ENCODE measurements at regions not wholly inside any gene's neighbourhood (a gene's known extent, or its start where the extent isn't known, plus 50 kb on each side); places are given as distances from the start of the nearest gene placed in this dataset.

- Histone ChIP-seq H3K4me2 (replicated peaks; ENCODE audit: low read depth, low read length, poor library complexity, severe bottlenecking) (no peak overlapping the region), H3K9me3 (ENCODE audit: control extremely low read depth in 1 of 3, control insufficient read depth in 2 of 3, insufficient read depth in 1 of 3, low read length in 2 of 3) (no peaks in the 10 kb centered on the region), H3K27ac (ENCODE audit: low read length in 2 of 2) (no peak overlapping the region), H2AFZ (ENCODE audit: insufficient read depth, low read depth, low read length, poor library complexity, severe bottlenecking) (no peak overlapping the region), H4K20me1 (ENCODE audit: control insufficient read depth, insufficient read depth, low read length, poor library complexity, severe bottlenecking) (no peaks in the 10 kb centered on the region), H3K79me2 (ENCODE audit: control insufficient read depth, insufficient read depth, low read length) (no peaks in the 10 kb centered on the region), H3K9ac (ENCODE audit: low read length) (no peak overlapping the region), H3K27me3 (replicated peaks in 1 of 4; ENCODE audit: control extremely low read depth in 1 of 4, control insufficient read depth in 3 of 4, insufficient read depth in 4 of 4, low read length in 3 of 4) (no peaks in the 10 kb centered on the region), H3K4me1 (ENCODE audit: control insufficient read depth in 2 of 2, insufficient read depth in 2 of 2, low read length in 2 of 2) (no peaks in the 10 kb centered on the region), H3K4me3 (ENCODE audit: control extremely low read depth in 1 of 5, extremely low read depth in 1 of 5, insufficient read depth in 1 of 5, low read depth in 2 of 5, low read length in 4 of 5) (no peak overlapping the region), H3K36me3 (replicated peaks in 1 of 2; ENCODE audit: control extremely low read depth in 1 of 2, control insufficient read depth in 1 of 2, extremely low read depth in 1 of 2, insufficient read depth in 2 of 2, low read length in 1 of 2) (no peaks in the 10 kb centered on the region)
- WGBS (ENCODE audit: insufficient coverage): 75% methylated on average over 2 of the region's 3 CpGs
- DNase-seq: no peak
- CTCF ChIA-PET: no interaction called here
- no peak for ATAC-seq (ENCODE audit: low read depth)
- Mint-ChIP-seq H3K4me1 (no peaks in the 10 kb centered on the region), H3K27me3 (no peaks in the 10 kb centered on the region), H3K4me3 (no peak overlapping the region), H3K27ac (no peak overlapping the region), H3K9me3 (ENCODE audit: insufficient read depth) (no peaks in the 10 kb centered on the region)
- intact Hi-C loops (cut with micrococcal nuclease): no loop called here
- no peak for TF ChIP-seq EZH2 (IDR thresholded peaks at IDR 0.05; ENCODE audit: borderline replicate concordance, insufficient read depth, low read depth, low read length, poor library complexity, severe bottlenecking)
- TF ChIP-seq, protein P1, sequence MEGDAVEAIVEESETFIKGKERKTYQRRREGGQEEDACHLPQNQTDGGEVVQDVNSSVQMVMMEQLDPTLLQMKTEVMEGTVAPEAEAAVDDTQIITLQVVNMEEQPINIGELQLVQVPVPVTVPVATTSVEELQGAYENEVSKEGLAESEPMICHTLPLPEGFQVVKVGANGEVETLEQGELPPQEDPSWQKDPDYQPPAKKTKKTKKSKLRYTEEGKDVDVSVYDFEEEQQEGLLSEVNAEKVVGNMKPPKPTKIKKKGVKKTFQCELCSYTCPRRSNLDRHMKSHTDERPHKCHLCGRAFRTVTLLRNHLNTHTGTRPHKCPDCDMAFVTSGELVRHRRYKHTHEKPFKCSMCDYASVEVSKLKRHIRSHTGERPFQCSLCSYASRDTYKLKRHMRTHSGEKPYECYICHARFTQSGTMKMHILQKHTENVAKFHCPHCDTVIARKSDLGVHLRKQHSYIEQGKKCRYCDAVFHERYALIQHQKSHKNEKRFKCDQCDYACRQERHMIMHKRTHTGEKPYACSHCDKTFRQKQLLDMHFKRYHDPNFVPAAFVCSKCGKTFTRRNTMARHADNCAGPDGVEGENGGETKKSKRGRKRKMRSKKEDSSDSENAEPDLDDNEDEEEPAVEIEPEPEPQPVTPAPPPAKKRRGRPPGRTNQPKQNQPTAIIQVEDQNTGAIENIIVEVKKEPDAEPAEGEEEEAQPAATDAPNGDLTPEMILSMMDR (IDR thresholded peaks at IDR 0.05): no peak
- POLR2A ChIA-PET: no interaction called here
Observed at GRCh38 chr17:70879401-70879800, 710.1 kb downstream of the KCNJ2 start.

GRCh38 chr17:70881093-70881492 is 711.8 kb downstream of the KCNJ2 start:
- Mint-ChIP-seq H3K9me3 (ENCODE audit: insufficient read depth) (no peaks in the 10 kb centered on the region), H3K4me1 (no peaks in the 10 kb centered on the region), H3K4me3 (no peak overlapping the region), H3K27ac (no peak overlapping the region), H3K27me3 (no peaks in the 10 kb centered on the region)
- Histone ChIP-seq H3K27me3 (replicated peaks in 1 of 4; ENCODE audit: control extremely low read depth in 1 of 4, control insufficient read depth in 3 of 4, insufficient read depth in 4 of 4, low read length in 3 of 4) (no peaks in the 10 kb centered on the region), H3K9me3 (ENCODE audit: control extremely low read depth in 1 of 3, control insufficient read depth in 2 of 3, insufficient read depth in 1 of 3, low read length in 2 of 3) (no peaks in the 10 kb centered on the region), H3K79me2 (ENCODE audit: control insufficient read depth, insufficient read depth, low read length) (no peaks in the 10 kb centered on the region), H3K4me1 (ENCODE audit: control insufficient read depth in 2 of 2, insufficient read depth in 2 of 2, low read length in 2 of 2) (no peaks in the 10 kb centered on the region), H3K4me3 (ENCODE audit: control extremely low read depth in 1 of 5, extremely low read depth in 1 of 5, insufficient read depth in 1 of 5, low read depth in 2 of 5, low read length in 4 of 5) (no peak overlapping the region), H3K27ac (ENCODE audit: low read length in 2 of 2) (no peak overlapping the region), H4K20me1 (ENCODE audit: control insufficient read depth, insufficient read depth, low read length, poor library complexity, severe bottlenecking) (no peaks in the 10 kb centered on the region), H3K4me2 (replicated peaks; ENCODE audit: low read depth, low read length, poor library complexity, severe bottlenecking) (no peak overlapping the region), H3K36me3 (replicated peaks in 1 of 2; ENCODE audit: control extremely low read depth in 1 of 2, control insufficient read depth in 1 of 2, extremely low read depth in 1 of 2, insufficient read depth in 2 of 2, low read length in 1 of 2) (no peaks in the 10 kb centered on the region), H3K9ac (ENCODE audit: low read length) (no peak overlapping the region), H2AFZ (ENCODE audit: insufficient read depth, low read depth, low read length, poor library complexity, severe bottlenecking) (no peak overlapping the region)
- no peak for TF ChIP-seq EZH2 (IDR thresholded peaks at IDR 0.05; ENCODE audit: borderline replicate concordance, insufficient read depth, low read depth, low read length, poor library complexity, severe bottlenecking)
- TF ChIP-seq, protein P1 (IDR thresholded peaks at IDR 0.05): no peak
- POLR2A ChIA-PET: no interaction called here
- intact Hi-C loops (cut with micrococcal nuclease): no loop called here
- no CpG with 5 or more reads among the region's 1 CpG for WGBS (ENCODE audit: insufficient coverage)
- DNase-seq (no peak), ATAC-seq (ENCODE audit: low read depth) (no peak)
- CTCF ChIA-PET: no interaction called here

All from B cell (primary cell).